ENCODE measurements at regions not wholly inside any gene's neighbourhood (a gene's known extent, or its start where the extent isn't known, plus 50 kb on each side); places are given as distances from the start of the nearest gene placed in this dataset.

- TF ChIP-seq, protein P1, sequence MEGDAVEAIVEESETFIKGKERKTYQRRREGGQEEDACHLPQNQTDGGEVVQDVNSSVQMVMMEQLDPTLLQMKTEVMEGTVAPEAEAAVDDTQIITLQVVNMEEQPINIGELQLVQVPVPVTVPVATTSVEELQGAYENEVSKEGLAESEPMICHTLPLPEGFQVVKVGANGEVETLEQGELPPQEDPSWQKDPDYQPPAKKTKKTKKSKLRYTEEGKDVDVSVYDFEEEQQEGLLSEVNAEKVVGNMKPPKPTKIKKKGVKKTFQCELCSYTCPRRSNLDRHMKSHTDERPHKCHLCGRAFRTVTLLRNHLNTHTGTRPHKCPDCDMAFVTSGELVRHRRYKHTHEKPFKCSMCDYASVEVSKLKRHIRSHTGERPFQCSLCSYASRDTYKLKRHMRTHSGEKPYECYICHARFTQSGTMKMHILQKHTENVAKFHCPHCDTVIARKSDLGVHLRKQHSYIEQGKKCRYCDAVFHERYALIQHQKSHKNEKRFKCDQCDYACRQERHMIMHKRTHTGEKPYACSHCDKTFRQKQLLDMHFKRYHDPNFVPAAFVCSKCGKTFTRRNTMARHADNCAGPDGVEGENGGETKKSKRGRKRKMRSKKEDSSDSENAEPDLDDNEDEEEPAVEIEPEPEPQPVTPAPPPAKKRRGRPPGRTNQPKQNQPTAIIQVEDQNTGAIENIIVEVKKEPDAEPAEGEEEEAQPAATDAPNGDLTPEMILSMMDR (conservative IDR thresholded peaks at IDR 0.05; ENCODE audit: control insufficient read depth, insufficient read depth, low read depth, low read length) = no peak
- no peak for DNase-seq (ENCODE audit: low read depth)
Observed at GRCh38 chr4:14217401-14217800, 589.9 kb upstream of the BOD1L1 start.

DNA sequence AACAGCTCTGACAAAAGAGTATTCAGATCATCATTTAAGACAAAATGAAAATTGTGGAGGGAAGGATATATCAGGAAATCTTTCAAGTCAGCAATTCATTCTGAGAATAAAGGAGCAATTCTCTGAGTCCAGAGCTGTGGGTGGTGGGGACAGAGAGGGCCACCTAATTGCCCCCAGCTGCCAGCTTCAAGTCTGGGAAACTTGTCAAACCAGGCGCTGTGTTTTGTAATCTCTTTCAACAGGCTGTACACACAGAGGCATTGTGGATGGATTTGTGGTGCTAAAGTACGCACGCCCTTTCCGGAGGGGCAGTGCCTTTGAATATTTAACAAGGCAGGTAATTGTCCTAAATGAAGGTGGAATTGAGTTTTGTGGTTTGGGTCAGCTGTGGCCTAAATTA lies 591.1 kb upstream of the BOD1L1 start:
- H3K4me3 ChIP-seq (ENCODE audit: control insufficient read depth, low read depth, low read length) = no peak overlapping the region
- TF ChIP-seq, protein P1 (conservative IDR thresholded peaks at IDR 0.05; ENCODE audit: control insufficient read depth, insufficient read depth, low read depth, low read length) = no peak
- DNase-seq (ENCODE audit: low read depth) = no peak

More at GRCh38 chr4:14217401-14217800, 589.9 kb upstream of the BOD1L1 start:
- no peak overlapping the region for H3K4me3 ChIP-seq (ENCODE audit: control insufficient read depth, low read depth, low read length)

DNA sequence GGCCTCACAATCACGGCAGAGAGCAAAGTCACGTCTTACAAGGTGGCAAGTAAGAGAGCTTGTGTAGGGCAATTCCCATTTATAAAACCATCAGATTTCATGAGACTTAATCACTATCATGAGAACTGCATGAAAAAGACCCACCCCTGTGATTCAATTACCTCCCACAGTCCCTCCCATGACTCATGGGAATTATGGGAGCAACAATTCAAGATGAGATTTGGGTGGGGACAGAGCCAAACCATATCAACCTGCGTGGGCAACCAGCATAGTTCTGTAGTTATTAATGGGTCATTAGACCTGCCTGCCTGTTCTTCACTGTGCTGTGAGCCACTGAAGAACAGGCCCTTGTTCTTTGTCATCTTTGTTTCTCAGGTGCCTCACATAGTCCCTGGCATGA lies 593.7 kb upstream of the BOD1L1 start:
- TF ChIP-seq, protein P1 (conservative IDR thresholded peaks at IDR 0.05; ENCODE audit: control insufficient read depth, insufficient read depth, low read depth, low read length) = no peak
- peak; percentile 30 for DNase-seq (ENCODE audit: low read depth)
- H3K4me3 ChIP-seq (ENCODE audit: control insufficient read depth, low read depth, low read length) = no peak overlapping the region

DNA sequence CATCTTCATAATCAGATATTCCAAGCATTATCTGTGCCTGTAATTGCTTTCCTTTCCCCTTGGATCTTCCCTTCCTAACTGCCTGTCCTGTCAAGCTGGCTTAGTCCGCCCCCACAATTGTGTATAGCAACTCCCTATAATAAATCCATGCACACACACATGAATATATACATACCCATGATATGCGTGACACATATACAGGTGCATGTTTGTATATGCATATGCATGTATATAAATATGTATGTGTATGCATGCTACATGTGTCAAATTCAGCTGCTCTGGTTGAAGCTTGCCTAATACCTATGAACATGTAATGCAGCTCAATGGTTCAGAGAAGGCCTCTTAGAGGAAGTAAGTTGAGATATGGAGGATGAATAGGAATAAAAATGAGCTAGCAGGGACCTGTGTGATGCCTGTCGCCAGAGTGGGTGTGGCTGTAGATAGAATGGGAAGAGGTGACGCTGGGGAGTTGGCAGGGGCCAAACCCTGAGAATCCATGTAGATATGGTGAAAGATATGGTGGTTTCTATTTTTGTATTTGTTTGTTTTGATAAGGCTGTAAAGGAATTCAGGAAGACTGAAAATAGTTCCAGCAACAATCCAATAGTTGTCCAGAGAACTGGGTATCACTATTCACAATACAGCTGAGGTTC lies 595.0 kb upstream of the BOD1L1 start:
- TF ChIP-seq, protein P1 (conservative IDR thresholded peaks at IDR 0.05; ENCODE audit: control insufficient read depth, insufficient read depth, low read depth, low read length) = no peak
- DNase-seq (ENCODE audit: low read depth) = no peak
- no peak overlapping the region for H3K4me3 ChIP-seq (ENCODE audit: control insufficient read depth, low read depth, low read length)

- no peak for DNase-seq (ENCODE audit: low read depth)
- TF ChIP-seq, protein P1 (conservative IDR thresholded peaks at IDR 0.05; ENCODE audit: control insufficient read depth, insufficient read depth, low read depth, low read length) = no peak
- no peak overlapping the region for H3K4me3 ChIP-seq (ENCODE audit: control insufficient read depth, low read depth, low read length)
Observed at GRCh38 chr4:14223461-14223860, 595.9 kb upstream of the BOD1L1 start.

GRCh38 chr4:14225688-14226207 lies 598.2 kb upstream of the BOD1L1 start:
- DNase-seq (ENCODE audit: low read depth) = no peak
- TF ChIP-seq, protein P1 (conservative IDR thresholded peaks at IDR 0.05; ENCODE audit: control insufficient read depth, insufficient read depth, low read depth, low read length) = no peak
- H3K4me3 ChIP-seq (ENCODE audit: control insufficient read depth, low read depth, low read length) = no peak overlapping the region

Measured in fibroblast of mammary gland (primary cell).